GM13977 (cell line): ENCODE measurements at regions not wholly inside any gene's neighbourhood (a gene's known extent, or its start where the extent isn't known, plus 50 kb on each side); places are given as distances from the start of the nearest gene placed in this dataset.
A peak's percentile ranks its signal among the peaks of the same experiment; 100 is the strongest.

Source experiments
- DNase-seq: peaks from one replicate; pipeline ENCODE4 v3.0.0; 2012; ENCODE audit warnings: low spot score
- in situ Hi-C: fragments of 300-500 bp; cut with MboI; formaldehyde crosslinking; loops from one replicate; pipeline ENCODE4 v1.12.0; 2022; ENCODE audit warnings: low sequenced_read_pairs, low pct_unique_long_range_greater_than_20kb, mixed read lengths, inconsistent platforms; ENCODE audit not compliant: unreplicated experiment
- TF ChIP-seq, protein P1 (sequence below): IDR thresholded peaks from 2 replicates; pipeline ENCODE4 v1.5.1; 2012; ENCODE audit warnings: mild to moderate bottlenecking, control low read depth; ENCODE audit not compliant: insufficient read depth; ENCODE audit errors: extremely low read depth, missing control alignments

DNA sequence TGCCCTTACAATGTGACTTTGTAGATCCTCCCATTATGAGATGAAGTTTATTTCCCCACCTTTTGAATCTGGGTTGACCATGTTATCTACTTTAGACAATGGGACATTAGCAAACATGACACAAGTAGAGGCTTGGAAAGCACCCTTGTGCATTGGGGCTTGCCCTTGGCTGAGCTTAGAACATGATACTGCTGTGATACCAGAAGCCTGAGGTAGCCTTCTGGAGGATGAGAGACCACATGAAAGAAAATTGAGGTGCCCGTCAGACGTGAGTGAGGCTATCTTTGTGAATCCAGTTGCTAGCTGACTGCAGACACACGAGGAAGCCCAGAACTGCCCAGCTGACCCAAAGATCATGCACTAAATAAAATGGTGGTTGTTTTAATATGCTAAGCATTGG lies 341.2 kb downstream of the CYP26B1 start:
- TF ChIP-seq, protein P1, sequence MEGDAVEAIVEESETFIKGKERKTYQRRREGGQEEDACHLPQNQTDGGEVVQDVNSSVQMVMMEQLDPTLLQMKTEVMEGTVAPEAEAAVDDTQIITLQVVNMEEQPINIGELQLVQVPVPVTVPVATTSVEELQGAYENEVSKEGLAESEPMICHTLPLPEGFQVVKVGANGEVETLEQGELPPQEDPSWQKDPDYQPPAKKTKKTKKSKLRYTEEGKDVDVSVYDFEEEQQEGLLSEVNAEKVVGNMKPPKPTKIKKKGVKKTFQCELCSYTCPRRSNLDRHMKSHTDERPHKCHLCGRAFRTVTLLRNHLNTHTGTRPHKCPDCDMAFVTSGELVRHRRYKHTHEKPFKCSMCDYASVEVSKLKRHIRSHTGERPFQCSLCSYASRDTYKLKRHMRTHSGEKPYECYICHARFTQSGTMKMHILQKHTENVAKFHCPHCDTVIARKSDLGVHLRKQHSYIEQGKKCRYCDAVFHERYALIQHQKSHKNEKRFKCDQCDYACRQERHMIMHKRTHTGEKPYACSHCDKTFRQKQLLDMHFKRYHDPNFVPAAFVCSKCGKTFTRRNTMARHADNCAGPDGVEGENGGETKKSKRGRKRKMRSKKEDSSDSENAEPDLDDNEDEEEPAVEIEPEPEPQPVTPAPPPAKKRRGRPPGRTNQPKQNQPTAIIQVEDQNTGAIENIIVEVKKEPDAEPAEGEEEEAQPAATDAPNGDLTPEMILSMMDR, result no peak
- DNase-seq, result no peak
- in situ Hi-C loops, result no loop called here

DNA sequence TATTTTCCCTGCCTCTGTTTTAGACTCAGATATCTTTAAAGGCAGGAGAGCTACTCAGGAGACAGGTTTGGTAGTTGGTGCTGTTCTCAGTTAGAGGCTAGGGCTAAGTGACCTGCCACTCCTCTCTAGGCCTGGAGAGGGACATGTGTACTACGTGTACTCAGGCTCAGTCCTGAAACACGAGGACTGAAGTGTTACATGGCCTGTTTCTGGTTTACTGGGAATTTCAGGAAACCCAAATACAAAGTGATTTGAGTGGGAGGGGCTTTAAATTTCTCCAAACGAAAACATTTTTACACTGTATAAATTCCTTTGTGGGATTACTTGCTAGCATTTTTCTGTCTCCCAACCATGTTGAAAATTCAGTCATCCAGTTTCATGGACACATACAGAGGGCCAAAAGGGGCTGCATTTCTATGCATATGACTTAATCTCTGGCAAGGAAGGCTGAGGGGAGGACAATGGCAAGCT lies 343.3 kb downstream of the CYP26B1 start:
- no peak for DNase-seq
- in situ Hi-C loops, result no loop called here
- TF ChIP-seq, protein P1, result no peak

DNA sequence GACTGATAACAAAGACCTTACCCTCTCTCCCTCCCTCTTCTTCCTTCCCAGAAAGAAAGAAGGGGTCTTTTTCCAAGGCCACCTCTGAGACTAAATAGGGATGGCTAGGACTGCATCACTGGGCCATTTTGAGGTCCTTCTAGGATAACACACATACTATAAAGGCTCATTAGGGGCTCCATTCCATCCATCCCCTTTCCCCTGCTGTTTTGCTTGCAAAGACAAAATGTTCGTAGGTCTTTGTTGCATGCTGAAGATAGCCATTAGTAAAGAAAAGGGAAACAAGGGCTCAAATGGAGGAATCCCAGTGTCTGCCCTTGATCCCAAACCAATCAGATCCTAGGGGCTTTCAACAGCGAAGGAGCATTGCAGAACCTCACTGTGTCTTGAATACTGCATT lies 344.3 kb downstream of the CYP26B1 start:
- in situ Hi-C loops, result no loop called here
- TF ChIP-seq, protein P1, result no peak
- DNase-seq, result no peak

DNA sequence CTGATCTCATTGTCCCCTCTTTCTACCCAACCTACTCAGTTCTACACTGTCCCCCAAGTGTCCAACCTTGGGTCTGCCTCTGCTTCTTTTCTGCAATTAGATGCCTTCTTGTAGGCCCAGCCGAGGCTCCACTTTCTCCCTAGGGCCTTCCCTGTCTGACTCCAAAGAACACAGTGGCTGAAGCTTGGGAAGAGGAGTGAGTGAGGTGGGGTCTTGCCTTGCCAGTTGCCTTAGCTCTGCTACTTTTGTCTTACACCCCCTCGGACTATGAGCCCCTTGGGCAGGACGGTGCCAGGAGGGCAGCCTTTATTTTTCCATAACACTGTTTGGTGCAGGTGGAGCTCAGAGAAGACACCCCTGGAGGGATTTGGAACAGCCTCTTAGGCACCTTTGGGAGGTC lies 345.1 kb downstream of the CYP26B1 start:
- in situ Hi-C loops, result no loop called here
- no peak for DNase-seq
- TF ChIP-seq, protein P1, result no peak

DNA sequence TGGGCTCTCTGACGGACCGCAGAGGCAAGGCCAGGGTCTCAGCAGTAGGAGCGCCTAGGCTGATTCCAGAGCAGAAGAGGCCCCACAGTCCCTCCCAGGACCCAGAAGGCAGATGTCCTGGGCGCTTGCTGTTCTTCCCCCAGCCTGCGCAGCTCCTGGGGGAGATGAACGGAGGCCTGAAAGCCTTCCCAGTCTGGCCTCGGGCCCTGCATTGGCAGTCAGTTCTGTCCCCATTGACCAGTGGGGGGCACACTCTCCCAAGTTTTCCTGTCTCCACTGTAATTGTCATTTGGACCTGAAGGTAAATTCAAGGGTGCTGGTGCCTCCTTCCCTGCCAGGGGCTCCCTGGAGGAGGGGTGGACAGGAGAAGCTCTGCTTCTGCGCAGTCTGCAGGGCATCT lies 345.7 kb downstream of the CYP26B1 start:
- DNase-seq, result no peak
- in situ Hi-C loops, result no loop called here
- TF ChIP-seq, protein P1, result peak; percentile 16

DNA sequence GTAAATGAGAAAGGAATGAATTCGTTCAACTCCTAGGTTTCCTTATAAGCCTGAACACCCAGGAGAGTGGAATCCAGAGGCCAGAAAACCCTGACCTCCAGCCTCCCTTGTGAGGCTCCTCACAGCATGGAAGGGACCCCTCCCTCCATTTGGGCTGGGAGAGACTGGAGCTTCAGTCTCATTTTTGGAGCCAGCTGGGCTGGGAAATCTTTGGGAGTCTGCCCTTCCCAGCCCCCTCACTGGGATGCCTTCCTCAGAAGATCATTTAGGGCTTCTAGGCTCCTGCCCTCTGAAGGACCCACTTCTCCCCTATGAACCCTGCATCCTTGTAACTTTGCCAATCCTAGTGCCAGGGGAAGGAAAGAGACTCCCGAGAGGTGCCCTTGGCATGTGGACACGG lies 346.1 kb downstream of the CYP26B1 start:
- DNase-seq, result no peak
- TF ChIP-seq, protein P1, result no peak
- in situ Hi-C loops, result no loop called here

DNA sequence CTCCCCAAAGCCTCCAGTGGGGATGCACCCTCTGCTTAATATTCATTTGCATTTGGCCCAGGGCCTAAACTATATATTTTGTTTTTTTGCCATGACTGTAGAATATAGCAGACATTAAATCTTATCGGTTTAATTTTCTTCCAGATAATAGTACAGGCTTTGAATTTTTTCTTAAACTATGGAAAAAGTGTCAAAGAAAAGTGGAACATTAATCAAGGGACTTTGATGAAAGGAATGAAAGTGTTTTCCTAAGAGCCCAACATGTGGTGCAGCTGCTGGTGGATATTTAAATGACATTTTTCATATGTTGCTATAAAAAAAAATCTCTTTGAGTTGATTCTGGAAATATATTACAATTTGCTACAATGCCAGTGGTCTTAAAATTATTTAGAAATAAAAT lies 346.8 kb downstream of the CYP26B1 start:
- in situ Hi-C loops, result no loop called here
- DNase-seq, result no peak
- TF ChIP-seq, protein P1, result no peak
